Activated CD8-positive, alpha-beta T cell treated with anti-CD3 and anti-CD28 coated beads, Interleukin-2, amount 10 ng/mL, durations not matched to agents 7 days and 5 days (primary cell): ENCODE measurements at regions not wholly inside any gene's neighbourhood (a gene's known extent, or its start where the extent isn't known, plus 50 kb on each side); places are given as distances from the start of the nearest gene placed in this dataset.

Source experiments
- ATAC-seq: fragments of 150-1000 bp; cut with Tn5 transposase; one replicate; pipeline ENCODE4 v1.10.0; 2021; ENCODE audit warnings: moderate library complexity
- CTCF ChIA-PET: fragments of 350-600 bp; sonication (Branson Sonifier 250); formaldehyde crosslinking; loops from one replicate; lab custom pipeline; 2021; ENCODE audit warnings: antibody characterized with exemption; lab: Charles Lee
- POLR2A ChIA-PET: fragments of 350-600 bp; sonication (Branson Sonifier 250); formaldehyde crosslinking; loops from one replicate; lab custom pipeline; 2021; ENCODE audit warnings: antibody characterized with exemption; lab: Charles Lee
- DNase-seq: peaks from one replicate; pipeline ENCODE4 v3.0.0-alpha.2; 2020
- H3K27ac Mint-ChIP-seq: one replicate; pipeline ENCODE4 v1.8.0; 2021; ENCODE audit warnings: mild to moderate bottlenecking, mixed read lengths
- H3K27me3 Mint-ChIP-seq: one replicate; pipeline ENCODE4 v1.8.0; 2021; ENCODE audit warnings: low read depth, mixed read lengths
- H3K36me3 Mint-ChIP-seq: one replicate; pipeline ENCODE4 v1.8.0; 2021; ENCODE audit warnings: low read depth, mixed read lengths
- H3K4me1 Mint-ChIP-seq: one replicate; pipeline ENCODE4 v1.8.0; 2021; ENCODE audit warnings: low read depth, mixed read lengths
- H3K4me3 Mint-ChIP-seq: one replicate; pipeline ENCODE4 v1.8.0; 2021; ENCODE audit warnings: mild to moderate bottlenecking, mixed read lengths
- H3K9me3 Mint-ChIP-seq: one replicate; pipeline ENCODE4 v1.8.0; 2022; ENCODE audit warnings: mixed read lengths; ENCODE audit not compliant: insufficient read depth

DNA sequence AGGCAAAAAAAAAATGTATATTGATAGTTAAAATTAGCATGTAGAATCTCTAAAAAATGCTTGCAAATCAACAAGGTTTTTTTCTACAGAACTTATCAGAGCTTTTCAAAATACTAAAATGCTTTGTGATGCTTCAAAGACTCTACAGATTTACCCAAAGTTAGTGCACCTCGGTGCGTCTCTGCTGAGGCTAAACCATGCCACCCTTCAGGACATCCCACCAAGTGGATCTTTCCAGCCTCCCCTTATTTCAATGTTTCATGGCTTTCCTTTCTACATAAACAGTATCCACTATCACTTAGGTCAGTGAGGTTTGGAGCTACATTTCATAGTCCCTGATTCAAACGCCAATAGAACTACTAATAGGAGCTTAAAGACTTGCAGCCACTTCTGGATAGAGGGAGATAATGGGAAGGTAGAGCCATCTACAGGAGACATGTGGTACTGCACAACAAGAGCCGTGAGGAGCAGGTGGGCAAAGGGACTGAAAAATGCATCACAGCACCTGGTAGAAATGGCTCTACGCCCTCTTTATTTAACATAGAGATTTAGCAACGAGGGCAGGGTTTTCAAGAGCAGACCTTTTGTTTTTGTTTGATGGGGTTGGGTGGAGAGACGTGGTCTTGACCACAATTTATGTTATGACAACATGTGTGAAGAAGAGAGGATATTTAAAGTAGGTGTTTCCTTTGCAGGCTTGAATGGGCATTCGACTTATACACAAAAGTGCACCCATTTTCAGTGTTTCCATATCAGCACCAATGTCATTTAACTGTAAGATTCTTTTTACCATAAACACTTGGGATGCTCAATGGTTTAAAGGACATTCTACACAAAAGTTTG, 56.1 kb upstream of the SLC35G4 start:
- Mint-ChIP-seq H3K27me3 (peaks cover 14% of the 10 kb centered on the region), H3K36me3 (no peaks in the 10 kb centered on the region), H3K4me1 (peaks cover 2% of the 10 kb centered on the region), H3K4me3 (no peak overlapping the region), H3K9me3 (no peaks in the 10 kb centered on the region), H3K27ac (no peak overlapping the region)
- ChIA-PET POLR2A (no interaction called here), CTCF (interaction anchor here (0.5 to 2.6 kb wide), 12 partner anchors 9 to 751 kb away, joined by 3 to 31 read pairs (median 6); no protein-coding TSS in a partner anchor)
- ATAC-seq (peak; percentile 69), DNase-seq (peak; percentile 58)

- Mint-ChIP-seq H3K36me3 (no peaks in the 10 kb centered on the region), H3K4me1 (peaks cover 2% of the 10 kb centered on the region), H3K4me3 (no peak overlapping the region), H3K27me3 (peaks cover 4% of the 10 kb centered on the region), H3K27ac (no peak overlapping the region), H3K9me3 (peaks cover 6% of the 10 kb centered on the region)
- CTCF ChIA-PET: no interaction called here
- no peak for DNase-seq
- POLR2A ChIA-PET: no interaction called here
- no peak for ATAC-seq
Measured at GRCh38 chr18:11548916-11549551, 60.4 kb upstream of the SLC35G4 start.

DNA sequence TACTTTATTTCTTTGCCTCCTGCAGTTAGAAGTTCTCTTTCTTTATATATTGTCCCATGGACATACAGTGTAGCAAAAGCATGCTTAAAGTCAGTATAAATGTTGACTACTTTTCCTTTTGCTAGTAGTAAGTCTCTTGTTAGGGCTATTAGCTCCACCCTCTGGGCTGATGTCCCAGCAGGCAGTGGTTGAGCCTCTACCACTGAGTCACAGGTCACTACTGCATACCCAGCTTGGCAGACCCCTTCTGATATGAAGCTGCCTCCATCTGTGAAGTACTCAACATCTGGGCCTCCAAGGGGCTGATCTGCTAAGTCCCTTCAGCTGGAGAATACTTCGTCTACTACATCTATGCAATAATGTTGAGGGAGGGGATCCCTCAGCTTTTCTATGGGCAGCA, 61.0 kb upstream of the SLC35G4 start:
- peaks cover 6% of the 10 kb centered on the region for H3K9me3 Mint-ChIP-seq
- H3K36me3 Mint-ChIP-seq: no peaks in the 10 kb centered on the region
- DNase-seq: no peak
- no peak overlapping the region for H3K4me3 Mint-ChIP-seq
- peaks cover under 1% of the 10 kb centered on the region for H3K4me1 Mint-ChIP-seq
- ChIA-PET CTCF (no interaction called here), POLR2A (no interaction called here)
- ATAC-seq: no peak
- H3K27me3 Mint-ChIP-seq: peaks cover 2% of the 10 kb centered on the region
- H3K27ac Mint-ChIP-seq: no peak overlapping the region

GRCh38 chr18:11544060-11544633, 65.2 kb upstream of the SLC35G4 start:
- ATAC-seq (no peak), DNase-seq (no peak)
- Mint-ChIP-seq H3K27me3 (no peaks in the 10 kb centered on the region), H3K4me1 (no peaks in the 10 kb centered on the region), H3K9me3 (peaks cover 6% of the 10 kb centered on the region), H3K36me3 (no peaks in the 10 kb centered on the region), H3K4me3 (no peak overlapping the region), H3K27ac (no peak overlapping the region)
- CTCF ChIA-PET: interaction anchor here (1.0 kb wide), 1 partner anchor 24 kb away, joined by 3 read pairs; no protein-coding TSS in a partner anchor
- POLR2A ChIA-PET: no interaction called here

GRCh38 chr18:11541179-11541578, 68.2 kb upstream of the SLC35G4 start:
- H3K4me1 Mint-ChIP-seq: no peaks in the 10 kb centered on the region
- no peaks in the 10 kb centered on the region for H3K36me3 Mint-ChIP-seq
- no peak for ATAC-seq
- no peak for DNase-seq
- H3K9me3 Mint-ChIP-seq: peaks cover 6% of the 10 kb centered on the region
- no peak overlapping the region for H3K4me3 Mint-ChIP-seq
- no peaks in the 10 kb centered on the region for H3K27me3 Mint-ChIP-seq
- H3K27ac Mint-ChIP-seq: no peak overlapping the region
- POLR2A ChIA-PET: no interaction called here
- CTCF ChIA-PET: no interaction called here

DNA sequence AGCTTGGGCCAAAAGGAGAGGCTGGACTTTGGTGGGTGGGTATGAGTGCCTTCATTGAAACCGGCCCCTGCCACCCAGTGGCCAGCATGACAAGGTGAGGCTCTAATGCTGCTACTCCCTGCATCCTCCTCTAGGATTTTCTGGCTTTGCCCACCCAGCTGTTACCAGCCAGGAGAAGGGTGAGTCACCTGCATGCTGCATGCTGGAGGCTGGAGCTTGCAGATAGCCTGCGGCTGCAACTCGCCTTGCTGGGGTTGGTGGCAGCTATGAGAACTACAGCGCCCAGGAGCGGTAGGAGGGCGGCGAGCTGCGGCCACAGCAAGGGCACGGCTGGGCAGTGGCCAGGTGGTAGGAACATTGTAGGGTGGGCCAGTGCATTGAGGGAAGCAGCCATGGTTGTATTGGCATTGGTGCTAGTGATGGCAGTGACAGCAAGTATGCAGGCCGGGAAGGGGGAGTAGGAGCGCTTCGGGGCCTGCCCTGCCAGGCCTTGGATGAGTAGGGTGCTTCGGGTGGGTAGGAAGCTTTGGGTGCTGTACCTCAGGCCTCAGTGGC, 75.4 kb upstream of the SLC35G4 start:
- POLR2A ChIA-PET: no interaction called here
- Mint-ChIP-seq H3K36me3 (no peaks in the 10 kb centered on the region), H3K4me3 (no peak overlapping the region), H3K27me3 (no peaks in the 10 kb centered on the region), H3K9me3 (no peaks in the 10 kb centered on the region), H3K27ac (no peak overlapping the region), H3K4me1 (no peaks in the 10 kb centered on the region)
- DNase-seq (no peak), ATAC-seq (no peak)
- CTCF ChIA-PET: no interaction called here

- Mint-ChIP-seq H3K4me1 (no peaks in the 10 kb centered on the region), H3K4me3 (no peak overlapping the region), H3K36me3 (no peaks in the 10 kb centered on the region), H3K27me3 (no peaks in the 10 kb centered on the region), H3K27ac (no peak overlapping the region), H3K9me3 (no peaks in the 10 kb centered on the region)
- ChIA-PET POLR2A (no interaction called here), CTCF (no interaction called here)
- DNase-seq (no peak), ATAC-seq (no peak)
Measured at GRCh38 chr18:11533513-11533890, 75.9 kb upstream of the SLC35G4 start.

GRCh38 chr18:11532758-11533512, 76.5 kb upstream of the SLC35G4 start:
- H3K4me1 Mint-ChIP-seq: no peaks in the 10 kb centered on the region
- H3K4me3 Mint-ChIP-seq: no peak overlapping the region

DNA sequence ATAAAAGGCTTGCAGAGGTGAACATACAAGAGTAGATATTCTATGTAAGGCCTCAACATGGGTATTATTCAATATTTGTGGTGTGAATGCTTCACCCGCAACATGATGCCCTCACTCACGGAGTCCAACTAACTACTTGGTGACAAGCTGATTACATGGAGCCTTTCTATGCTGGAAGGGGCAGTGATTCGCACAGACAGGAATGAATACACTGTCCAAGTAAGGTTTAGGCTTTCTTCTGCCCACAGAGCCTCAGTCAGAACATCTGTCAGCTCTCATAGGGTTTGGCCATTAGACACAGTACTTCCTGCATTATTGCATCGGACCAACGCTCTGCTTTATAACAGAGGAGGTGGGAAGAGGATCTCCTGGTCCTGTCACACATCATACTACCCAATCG, 80.3 kb upstream of the SLC35G4 start:
- no peaks in the 10 kb centered on the region for H3K4me1 Mint-ChIP-seq

More at GRCh38 chr18:11532758-11533512, 76.5 kb upstream of the SLC35G4 start:
- Mint-ChIP-seq H3K27ac (no peak overlapping the region), H3K36me3 (no peaks in the 10 kb centered on the region), H3K9me3 (no peaks in the 10 kb centered on the region), H3K27me3 (no peaks in the 10 kb centered on the region)
- no peak for DNase-seq
- CTCF ChIA-PET: no interaction called here
- POLR2A ChIA-PET: no interaction called here
- ATAC-seq: no peak

GRCh38 chr18:11526675-11527074, 82.7 kb upstream of the SLC35G4 start:
- H3K27ac Mint-ChIP-seq: no peak overlapping the region
- H3K36me3 Mint-ChIP-seq: no peaks in the 10 kb centered on the region
- H3K4me1 Mint-ChIP-seq: no peaks in the 10 kb centered on the region
- H3K27me3 Mint-ChIP-seq: peaks cover 5% of the 10 kb centered on the region
- no peak for DNase-seq
- ATAC-seq: no peak
- H3K4me3 Mint-ChIP-seq: no peak overlapping the region
- ChIA-PET CTCF (no interaction called here), POLR2A (no interaction called here)
- H3K9me3 Mint-ChIP-seq: no peaks in the 10 kb centered on the region

More for the DNA sequence above, 80.3 kb upstream of the SLC35G4 start:
- Mint-ChIP-seq H3K36me3 (no peaks in the 10 kb centered on the region), H3K27ac (no peak overlapping the region), H3K27me3 (no peaks in the 10 kb centered on the region), H3K9me3 (no peaks in the 10 kb centered on the region), H3K4me3 (no peak overlapping the region)
- DNase-seq (no peak), ATAC-seq (no peak)
- POLR2A ChIA-PET: no interaction called here
- CTCF ChIA-PET: interaction anchor here (1.7 to 1.8 kb wide), 2 partner anchors 10 to 24 kb away, joined by 7 to 9 read pairs; no protein-coding TSS in a partner anchor

DNA sequence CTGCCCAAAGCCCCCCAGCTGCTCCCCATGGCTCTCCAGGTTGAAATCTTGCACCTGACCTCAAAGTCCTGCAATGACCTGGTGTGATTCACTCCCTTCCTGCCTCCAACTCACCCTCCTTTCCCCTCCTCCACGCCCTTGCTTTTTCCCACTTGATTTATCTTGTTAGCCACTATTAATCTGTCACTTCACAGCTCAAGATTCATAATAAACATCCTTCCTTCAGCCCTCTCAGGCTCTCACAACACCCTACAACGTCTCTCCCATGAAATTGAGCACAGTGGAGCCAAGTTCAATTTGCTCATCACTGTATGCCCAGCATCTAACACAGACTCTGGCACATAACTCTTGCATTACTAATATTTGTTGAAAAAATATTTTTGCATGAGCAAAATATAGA, 85.6 kb upstream of the SLC35G4 start:
- CTCF ChIA-PET: no interaction called here
- H3K4me1 Mint-ChIP-seq: no peaks in the 10 kb centered on the region

More for the DNA sequence above, 85.6 kb upstream of the SLC35G4 start:
- no peaks in the 10 kb centered on the region for H3K36me3 Mint-ChIP-seq
- H3K27ac Mint-ChIP-seq: no peak overlapping the region
- H3K4me3 Mint-ChIP-seq: no peak overlapping the region
- peaks cover 5% of the 10 kb centered on the region for H3K27me3 Mint-ChIP-seq
- ATAC-seq: no peak
- H3K9me3 Mint-ChIP-seq: no peaks in the 10 kb centered on the region
- no peak for DNase-seq
- POLR2A ChIA-PET: no interaction called here
